NOMO-1 treated with DMSO at 0.1 percent for 48 hours (cell line): ENCODE measurements at regions not wholly inside any gene's neighbourhood (a gene's known extent, or its start where the extent isn't known, plus 50 kb on each side); places are given as distances from the start of the nearest gene placed in this dataset.
"Not testable (repeated sequence)": the region's sequence is repeated elsewhere in the genome, so short reads cannot be mapped to it uniquely, and the experiment has no call there.

Experiments
- DNase-seq: peaks from one replicate; lab custom pipeline; 2025; ENCODE audit not compliant: unreplicated experiment; lab: John Stamatoyannopoulos, UW

DNA sequence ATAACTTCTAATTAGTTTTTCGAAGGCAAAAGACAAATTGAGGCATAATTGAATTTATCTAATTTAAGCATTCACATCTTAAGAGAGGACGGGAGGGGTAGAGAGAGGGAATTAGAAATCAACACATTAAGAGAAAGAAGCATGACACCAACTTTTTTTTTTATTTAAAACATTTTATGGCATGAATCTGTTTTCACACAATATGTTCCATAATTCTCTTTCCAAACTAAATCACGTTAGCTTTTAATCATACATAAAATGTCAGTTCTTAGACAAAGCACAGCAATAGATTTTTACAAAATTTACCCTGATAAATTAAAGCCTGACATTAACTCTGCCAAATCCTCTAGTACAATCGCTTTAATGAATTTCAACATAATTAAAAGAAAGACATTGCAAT lies 600.8 kb upstream of the ROBO1 start:
- no peak for DNase-seq

GRCh38 chr3:80366808-80367548 lies 599.2 kb upstream of the ROBO1 start:
- DNase-seq = peak; percentile 39

- DNase-seq = no peak
These were observed 590.0 kb upstream of the ROBO1 start for GRCh38 chr3:80357761-80358160.

- peak; percentile 98 for DNase-seq
These were observed 587.3 kb upstream of the ROBO1 start for GRCh38 chr3:80355144-80355543.

DNA sequence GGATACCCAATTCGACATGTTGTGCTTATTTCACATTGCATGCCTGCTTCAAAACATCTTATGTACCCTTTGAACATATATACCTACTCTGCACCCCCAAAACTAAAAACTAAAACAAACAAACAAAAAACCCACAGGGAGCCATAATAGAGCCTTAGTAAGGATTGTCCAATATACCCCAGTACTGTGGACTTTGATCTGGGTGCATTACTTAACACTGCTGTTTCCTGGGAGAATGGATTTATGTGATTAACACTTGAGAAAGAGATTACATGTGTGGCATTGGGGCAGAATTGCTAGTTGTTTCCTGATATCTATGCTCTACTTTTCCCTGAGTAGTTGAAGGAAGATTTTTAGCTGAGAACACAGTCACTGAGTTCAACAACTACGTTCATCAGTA lies 583.4 kb upstream of the ROBO1 start:
- no peak for DNase-seq

DNA sequence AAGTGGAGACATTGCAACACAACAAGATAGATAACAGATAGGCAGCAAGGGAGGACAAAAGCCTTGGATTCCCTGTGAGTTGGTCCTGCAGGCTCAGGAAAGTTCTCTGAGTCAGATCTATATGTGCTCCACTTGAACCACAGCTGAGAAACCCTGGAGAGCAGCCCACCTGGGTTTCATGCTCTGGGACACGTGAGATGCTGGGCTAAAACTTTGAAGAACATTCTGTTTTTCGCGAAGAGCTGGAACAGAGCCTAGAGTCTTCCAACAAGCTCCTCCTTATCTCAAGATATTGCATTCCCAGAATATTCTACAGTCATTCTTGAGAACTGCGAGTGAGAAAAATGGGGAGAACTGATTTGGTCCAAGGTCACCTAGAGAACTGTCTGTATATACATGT lies 583.0 kb upstream of the ROBO1 start:
- no peak for DNase-seq

DNA sequence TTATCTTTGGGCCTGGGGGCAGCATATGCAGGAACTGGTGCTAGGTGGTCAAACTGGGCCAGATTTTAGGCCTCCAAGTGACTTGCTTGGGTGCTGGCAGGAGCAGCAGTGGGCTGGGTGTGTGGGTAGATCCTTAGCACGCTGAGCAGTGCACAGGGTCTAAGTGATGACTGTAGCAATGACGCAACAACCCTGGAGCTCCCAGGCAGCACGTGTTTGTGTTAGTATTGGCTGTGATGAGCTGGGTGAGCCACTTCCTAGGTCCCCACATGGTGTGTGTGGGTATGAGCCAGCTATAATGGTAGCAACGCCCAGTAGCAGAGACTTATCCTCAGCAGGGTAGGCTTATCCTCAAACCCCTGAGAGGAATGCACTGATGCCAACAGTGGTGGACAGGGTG lies 570.6 kb upstream of the ROBO1 start:
- no peak for DNase-seq

- no peak for DNase-seq
These were observed 566.7 kb upstream of the ROBO1 start for GRCh38 chr3:80334534-80334933.

- no peak for DNase-seq
These were observed 563.8 kb upstream of the ROBO1 start for GRCh38 chr3:80331494-80332170.

- not testable (repeated sequence) for DNase-seq
These were observed 546.7 kb upstream of the ROBO1 start for GRCh38 chr3:80314541-80314940.

DNA sequence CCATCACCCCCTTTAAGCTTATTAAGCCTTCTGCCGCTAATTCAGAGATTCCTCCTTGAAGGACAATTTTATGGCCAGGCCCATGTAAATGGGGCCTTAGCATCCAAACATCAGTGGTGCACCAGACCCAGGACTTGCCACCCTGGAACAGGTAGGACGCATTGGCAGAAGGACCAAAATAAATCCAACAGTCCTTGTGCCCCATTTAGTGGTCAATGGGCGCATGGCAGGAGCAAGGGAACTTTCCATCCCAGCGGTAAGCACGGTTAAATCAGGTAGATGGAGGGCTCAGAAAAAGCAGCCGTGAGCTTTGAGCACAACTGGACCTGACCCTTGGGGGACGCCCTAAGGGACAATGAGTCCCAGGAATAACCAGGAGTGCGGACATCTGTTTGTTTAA lies 540.8 kb upstream of the ROBO1 start:
- DNase-seq = no peak

- DNase-seq = no peak
These were observed 540.0 kb upstream of the ROBO1 start for GRCh38 chr3:80307844-80308243.

DNA sequence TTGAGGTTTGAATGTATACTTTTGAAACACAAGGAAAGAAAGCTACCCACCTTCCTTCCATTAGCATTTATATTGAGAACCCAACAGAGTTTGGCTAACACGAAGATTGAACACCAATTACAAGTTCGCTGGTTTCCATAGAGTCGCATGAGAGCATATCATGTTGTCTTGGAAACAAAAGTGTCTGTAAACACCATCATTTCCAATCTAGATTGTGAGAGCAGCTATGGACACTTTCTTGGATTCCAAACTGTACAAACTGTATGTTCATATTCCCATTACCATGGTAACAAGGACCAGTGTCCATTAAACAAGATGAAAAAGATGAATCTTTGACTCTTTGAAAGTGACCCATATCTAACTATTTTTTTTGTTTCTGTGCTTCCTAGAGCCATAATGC lies 529.9 kb upstream of the ROBO1 start:
- no peak for DNase-seq

- no peak for DNase-seq
These were observed 517.6 kb upstream of the ROBO1 start for GRCh38 chr3:80285388-80285787.

GRCh38 chr3:80283783-80284182 lies 516.0 kb upstream of the ROBO1 start:
- no peak for DNase-seq

DNA sequence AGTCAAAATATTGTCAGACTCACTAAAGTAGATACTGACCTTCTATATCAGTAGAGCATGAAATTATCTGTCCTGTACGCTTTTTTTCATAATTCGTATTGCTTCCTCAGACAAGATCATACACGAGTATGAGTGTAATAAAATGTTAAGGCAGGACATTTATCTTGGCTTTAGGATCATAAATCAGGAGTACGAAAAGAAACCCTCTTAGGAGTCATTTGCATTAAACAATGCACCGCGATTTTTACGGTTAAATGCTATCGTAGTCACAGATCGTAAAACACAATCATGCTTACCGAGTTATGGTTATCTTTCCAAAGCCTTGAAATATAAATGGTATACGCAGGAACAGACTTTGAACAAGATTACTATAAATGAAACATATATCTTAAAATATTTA lies 510.3 kb upstream of the ROBO1 start:
- no peak for DNase-seq

DNA sequence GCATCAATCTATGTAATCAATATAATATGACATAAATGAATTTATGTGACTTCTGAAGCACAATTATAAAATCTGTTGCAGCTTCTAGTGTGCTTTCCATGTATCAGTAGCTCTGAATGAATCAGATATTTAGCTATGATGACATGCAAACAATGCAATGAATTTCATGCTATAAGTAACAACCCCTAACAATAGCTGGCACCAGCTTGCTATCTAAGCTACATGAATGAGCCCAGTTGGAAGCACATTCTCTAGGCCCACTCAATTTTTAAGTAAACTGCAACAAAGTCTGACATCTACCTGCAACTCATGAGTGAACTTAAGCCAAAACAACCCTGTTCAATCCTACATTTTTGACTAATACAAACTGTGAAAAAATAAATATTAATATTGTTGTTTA lies 507.3 kb upstream of the ROBO1 start:
- no peak for DNase-seq

DNA sequence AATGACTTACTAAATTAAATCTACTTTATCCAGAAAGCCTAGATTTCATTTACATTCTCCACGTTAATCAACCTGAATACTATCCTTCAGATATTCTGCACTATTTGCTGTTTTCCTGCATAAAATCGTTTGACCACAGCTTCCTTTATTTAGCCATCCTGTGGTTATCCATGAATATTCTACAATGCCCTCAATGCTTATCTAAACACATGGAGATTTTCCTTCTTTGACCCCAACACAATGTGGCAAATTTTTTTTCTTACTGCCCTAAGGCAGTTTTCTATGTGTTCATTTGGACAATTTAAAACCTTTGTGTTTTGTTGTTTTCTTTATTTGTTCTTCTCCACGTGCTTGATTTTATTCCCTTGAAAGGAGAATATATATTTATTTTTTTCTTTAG lies 495.5 kb upstream of the ROBO1 start:
- DNase-seq = no peak

DNA sequence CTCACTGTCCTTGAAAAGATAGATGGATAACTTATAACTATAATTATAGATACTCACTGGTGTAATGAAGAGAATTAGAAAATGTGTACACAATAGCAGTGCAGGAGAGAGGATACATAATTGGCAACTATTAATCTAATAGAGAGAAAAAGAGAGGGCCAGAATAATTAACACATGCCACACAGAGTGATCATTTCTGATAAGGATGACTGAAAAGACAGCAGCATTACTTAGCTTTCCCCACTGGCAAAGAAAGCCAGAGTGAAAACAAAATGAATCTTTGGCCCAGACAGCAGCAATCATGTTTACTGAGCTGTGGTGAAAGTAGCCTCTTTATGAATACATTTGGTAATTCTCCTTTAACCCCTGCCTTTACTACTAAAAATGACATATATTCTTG lies 493.3 kb upstream of the ROBO1 start:
- no peak for DNase-seq

- DNase-seq = no peak
These were observed 491.9 kb upstream of the ROBO1 start for GRCh38 chr3:80259736-80260135.

DNA sequence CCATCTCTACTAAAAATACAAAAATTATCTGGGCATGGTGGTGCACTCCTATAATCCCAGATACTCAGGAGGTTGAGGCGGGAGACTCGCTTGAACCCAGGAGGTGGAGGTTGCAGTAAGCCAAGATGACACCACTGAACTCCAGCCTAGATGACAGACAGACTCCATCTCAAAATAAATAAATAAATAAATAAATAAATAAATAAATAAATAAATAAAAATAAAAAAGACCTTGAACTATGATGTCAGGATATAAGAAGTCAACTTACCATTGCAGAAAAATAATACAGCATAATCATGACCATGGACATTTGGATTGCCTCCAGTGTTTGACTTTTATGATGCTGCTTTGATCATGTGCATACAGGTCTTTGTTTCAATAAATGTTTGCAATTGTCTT lies 484.3 kb upstream of the ROBO1 start:
- no peak for DNase-seq

DNA sequence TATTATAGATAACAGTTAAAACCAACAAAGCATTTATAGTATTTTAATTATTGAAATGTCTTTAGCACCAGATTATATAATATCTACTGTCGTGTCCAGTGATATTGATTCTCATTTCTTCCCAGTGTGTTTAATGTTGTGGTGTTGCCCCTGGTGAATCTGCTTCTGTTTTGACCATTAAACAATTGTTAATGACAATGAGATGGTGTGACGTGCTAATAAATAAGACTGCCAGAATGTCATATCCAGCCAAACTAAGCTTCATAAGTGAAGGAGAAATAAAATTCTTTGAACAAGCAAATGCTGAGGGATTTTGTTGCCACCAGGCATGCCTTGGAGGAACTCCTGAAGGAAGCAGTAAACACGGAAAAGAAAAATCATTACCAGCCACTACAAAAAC lies 480.0 kb upstream of the ROBO1 start:
- no peak for DNase-seq

DNA sequence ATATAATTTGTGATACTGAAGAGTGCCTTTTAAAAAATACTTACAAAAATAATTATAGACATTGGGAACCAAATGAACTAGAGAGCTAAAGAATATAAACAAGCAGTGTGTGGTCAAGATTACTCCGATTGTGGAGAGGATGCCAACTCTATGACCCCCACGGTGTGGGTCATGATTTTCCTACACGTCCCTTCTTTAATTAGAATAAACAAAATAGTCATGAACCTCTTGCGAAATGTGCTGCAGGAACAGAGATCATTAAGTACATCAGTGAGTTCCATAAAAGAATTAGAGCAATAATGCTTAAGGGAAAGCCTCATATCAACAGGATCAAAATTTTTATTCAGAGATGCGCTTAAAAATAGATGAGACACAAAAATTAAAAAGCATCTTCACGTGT lies 476.6 kb upstream of the ROBO1 start:
- DNase-seq = no peak
